ENCODE measurements at regions not wholly inside any gene's neighbourhood (a gene's known extent, or its start where the extent isn't known, plus 50 kb on each side); places are given as distances from the start of the nearest gene placed in this dataset.
A peak's percentile ranks its signal among the peaks of the same experiment; 100 is the strongest.
"Not testable (repeated sequence)": the region's sequence is repeated elsewhere in the genome, so short reads cannot be mapped to it uniquely, and the experiment has no call there.

GRCh38 chr14:21912367-21912766 lies 238.7 kb upstream of the OR4E1 start:
- H3K9me3 Mint-ChIP-seq (ENCODE audit: unreplicated experiment), result no peaks in the 10 kb centered on the region
- no peak for TF ChIP-seq CTCF (IDR thresholded peaks at IDR 0.05; ENCODE audit: unreplicated experiment)
- peaks cover 16% of the 10 kb centered on the region for H3K4me1 Mint-ChIP-seq (ENCODE audit: unreplicated experiment)
- no peak overlapping the region for H3K4me3 Mint-ChIP-seq (ENCODE audit: unreplicated experiment)
- H3K27ac Mint-ChIP-seq (ENCODE audit: unreplicated experiment), result no peak overlapping the region
- no peaks in the 10 kb centered on the region for H3K36me3 Mint-ChIP-seq (ENCODE audit: low read depth, unreplicated experiment)
- no peak for DNase-seq (ENCODE audit: low spot score)
- H3K27me3 Mint-ChIP-seq (ENCODE audit: unreplicated experiment), result peaks cover 4% of the 10 kb centered on the region

- Mint-ChIP-seq H3K27me3 (ENCODE audit: unreplicated experiment) (peaks cover 4% of the 10 kb centered on the region), H3K9me3 (ENCODE audit: unreplicated experiment) (no peaks in the 10 kb centered on the region), H3K4me1 (ENCODE audit: unreplicated experiment) (peaks cover 16% of the 10 kb centered on the region), H3K36me3 (ENCODE audit: low read depth, unreplicated experiment) (no peaks in the 10 kb centered on the region), H3K27ac (ENCODE audit: unreplicated experiment) (no peak overlapping the region), H3K4me3 (ENCODE audit: unreplicated experiment) (no peak overlapping the region)
- DNase-seq (ENCODE audit: low spot score), result no peak
- no peak for TF ChIP-seq CTCF (IDR thresholded peaks at IDR 0.05; ENCODE audit: unreplicated experiment)
These were observed 238.3 kb upstream of the OR4E1 start for GRCh38 chr14:21911877-21912276.

GRCh38 chr14:21910260-21910659 lies 236.6 kb upstream of the OR4E1 start:
- Mint-ChIP-seq H3K4me3 (ENCODE audit: unreplicated experiment) (no peak overlapping the region), H3K9me3 (ENCODE audit: unreplicated experiment) (no peaks in the 10 kb centered on the region), H3K4me1 (ENCODE audit: unreplicated experiment) (peaks cover 14% of the 10 kb centered on the region), H3K27me3 (ENCODE audit: unreplicated experiment) (peaks cover 4% of the 10 kb centered on the region), H3K27ac (ENCODE audit: unreplicated experiment) (no peak overlapping the region), H3K36me3 (ENCODE audit: low read depth, unreplicated experiment) (no peaks in the 10 kb centered on the region)
- no peak for TF ChIP-seq CTCF (IDR thresholded peaks at IDR 0.05; ENCODE audit: unreplicated experiment)
- DNase-seq (ENCODE audit: low spot score), result no peak

- no peaks in the 10 kb centered on the region for H3K27me3 Mint-ChIP-seq (ENCODE audit: unreplicated experiment)
- DNase-seq (ENCODE audit: low spot score), result no peak
- H3K4me1 Mint-ChIP-seq (ENCODE audit: unreplicated experiment), result no peaks in the 10 kb centered on the region
- TF ChIP-seq CTCF (IDR thresholded peaks at IDR 0.05; ENCODE audit: unreplicated experiment), result peak; percentile 30
- H3K27ac Mint-ChIP-seq (ENCODE audit: unreplicated experiment), result no peak overlapping the region
- no peak overlapping the region for H3K4me3 Mint-ChIP-seq (ENCODE audit: unreplicated experiment)
- H3K36me3 Mint-ChIP-seq (ENCODE audit: low read depth, unreplicated experiment), result no peaks in the 10 kb centered on the region
- no peaks in the 10 kb centered on the region for H3K9me3 Mint-ChIP-seq (ENCODE audit: unreplicated experiment)
These were observed 229.1 kb upstream of the OR4E1 start for GRCh38 chr14:21902561-21903181.

GRCh38 chr14:21894898-21895194 lies 221.2 kb upstream of the OR4E1 start:
- H3K27ac Mint-ChIP-seq (ENCODE audit: unreplicated experiment); H3K4me3 Mint-ChIP-seq (ENCODE audit: unreplicated experiment); H3K9me3 Mint-ChIP-seq (ENCODE audit: unreplicated experiment); DNase-seq (ENCODE audit: low spot score); H3K27me3 Mint-ChIP-seq (ENCODE audit: unreplicated experiment); H3K4me1 Mint-ChIP-seq (ENCODE audit: unreplicated experiment); H3K36me3 Mint-ChIP-seq (ENCODE audit: low read depth, unreplicated experiment): not testable (repeated sequence)
